K562 (cell line): ENCODE measurements at regions not wholly inside any gene's neighbourhood (a gene's known extent, or its start where the extent isn't known, plus 50 kb on each side); places are given as distances from the start of the nearest gene placed in this dataset.

Experiments
- CREB3 ChIP-seq: fragments of 450-650 bp; conservative IDR thresholded peaks from 2 replicates; pipeline ENCODE4 v1.6.1; 2016; ENCODE audit warnings: missing genetic modification characterization, low read depth, mild to moderate bottlenecking, missing compliant biosample characterization, moderate library complexity
- DIDO1 ChIP-seq: fragments of 450-650 bp; IDR thresholded peaks from 2 replicates; pipeline ENCODE4 v1.6.1; 2016; ENCODE audit warnings: low read depth, missing biosample characterization, missing genetic modification characterization
- E2F4 ChIP-seq: sonication (generic); formaldehyde crosslinking; IDR thresholded peaks from 2 replicates; pipeline ENCODE4 v1.8.0; 2022; ENCODE audit warnings: mild to moderate bottlenecking, low read depth, missing genetic modification reagents
- EP300 ChIP-seq: IDR thresholded peaks from 2 replicates; pipeline ENCODE4 v1.6.1; 2012; ENCODE audit warnings: low read length, improper control_type of control experiment
- EP400 ChIP-seq: fragments of 450-650 bp; IDR thresholded peaks from 2 replicates; pipeline ENCODE4 v1.6.1; 2017; ENCODE audit warnings: antibody characterized with exemption, mild to moderate bottlenecking, moderate library complexity
- HDAC2 ChIP-seq: fragments of 450-650 bp; IDR thresholded peaks from 2 replicates; pipeline ENCODE4 v1.6.1; 2016; ENCODE audit warnings: mild to moderate bottlenecking
- HINFP ChIP-seq: fragments of 450-650 bp; conservative IDR thresholded peaks from 2 replicates; pipeline ENCODE4 v1.6.1; 2016; ENCODE audit warnings: missing genetic modification characterization, low read depth, mild to moderate bottlenecking, control low read depth, missing compliant biosample characterization
- MAFG ChIP-seq: fragments of 450-650 bp; conservative IDR thresholded peaks from 2 replicates; pipeline ENCODE4 v1.6.1; 2016; ENCODE audit warnings: missing genetic modification characterization, missing compliant biosample characterization
- MLLT1 ChIP-seq, 2 experiments: fragments of 450-650 bp; IDR thresholded peaks; 2 replicates each; pipeline ENCODE4 v1.6.1; 2016
- NFYB ChIP-seq: IDR thresholded peaks from 2 replicates; pipeline ENCODE4 v1.6.1; 2011; ENCODE audit warnings: mild to moderate bottlenecking, moderate library complexity; ENCODE audit not compliant: insufficient read length; ENCODE audit errors: extremely low read depth
- RREB1 ChIP-seq: fragments of 250-450 bp; sonication (Bioruptor Pico); IDR thresholded peaks from 2 replicates; pipeline ENCODE4 v1.4.0; 2020
- SRSF7 ChIP-seq: fragments of 200-400 bp; formaldehyde crosslinking; optimal IDR thresholded peaks from 2 replicates; pipeline ENCODE3; 2017; ENCODE audit warnings: mild to moderate bottlenecking, low read depth, low read length
- TBL1XR1 ChIP-seq, 2 experiments: IDR thresholded peaks; 2 replicates each; pipeline ENCODE4 v1.6.1; 2012; ENCODE audit warnings: improper control_type of control experiment in 2 of 2, low read length in 2 of 2, mild to moderate bottlenecking in 1 of 2
- THAP7 ChIP-seq: fragments of 250-450 bp; sonication (Bioruptor Pico); IDR thresholded peaks from 2 replicates; pipeline ENCODE4 v1.5.0; 2021
- ZC3H11A ChIP-seq: IDR thresholded peaks from 2 replicates; pipeline ENCODE4 v1.6.1; 2012; ENCODE audit warnings: low read depth, low read length, improper control_type of control experiment
- ZNF583 ChIP-seq: fragments of 250-450 bp; sonication (Bioruptor Pico); IDR thresholded peaks from 2 replicates; pipeline ENCODE4 v1.4.0; 2020
- ZNF717 ChIP-seq: fragments of 250-450 bp; sonication (Bioruptor Pico); IDR thresholded peaks from 2 replicates; pipeline ENCODE4 v1.5.0; 2021
- ZNF780A ChIP-seq: fragments of 250-450 bp; sonication (Bioruptor Pico); IDR thresholded peaks from 2 replicates; pipeline ENCODE4 v1.5.0; 2021; ENCODE audit warnings: mild to moderate bottlenecking
- ZZZ3 ChIP-seq: fragments of 450-650 bp; IDR thresholded peaks from 2 replicates; pipeline ENCODE4 v1.6.1; 2016; ENCODE audit warnings: antibody characterized with exemption, mild to moderate bottlenecking, moderate library complexity

- peak; percentile 98 for TF ChIP-seq HINFP (tag)
- TF ChIP-seq RREB1 (CRISPR knock-in tag) = no peak
- no peak for TF ChIP-seq EP400
- TF ChIP-seq ZNF717 (CRISPR knock-in tag) = no peak
- TF ChIP-seq SRSF7 = no peak
- TF ChIP-seq ZNF583 = no peak
- TF ChIP-seq DIDO1 = no peak
- TF ChIP-seq E2F4 = no peak
- no peak for TF ChIP-seq ZZZ3
- peak; percentile 73 for TF ChIP-seq EP300
- no peak for TF ChIP-seq ZC3H11A
- TF ChIP-seq CREB3 = no peak
- TF ChIP-seq MLLT1 (IDR thresholded peaks at IDR 0.05) = peak in 1 of 2 experiments; percentile 92; a peak in 2 of 4 replicates
- TF ChIP-seq NFYB = peak; percentile 37
- no peak for TF ChIP-seq HDAC2
- TF ChIP-seq THAP7 = no peak
- TF ChIP-seq TBL1XR1 (IDR thresholded peaks at IDR 0.05; ENCODE audit: low read length in 2 of 2) = peak in 1 of 2 experiments; percentile 43; a peak in 1 of 4 replicates
- TF ChIP-seq ZNF780A (CRISPR knock-in tag) = no peak
- no peak for TF ChIP-seq MAFG (tag)
Measured at GRCh38 chr12:83335748-83336147, 649.0 kb downstream of the TMTC2 start (continued).
